Glutamatergic neuron (in vitro differentiated cells): ENCODE measurements at regions not wholly inside any gene's neighbourhood (a gene's known extent, or its start where the extent isn't known, plus 50 kb on each side); places are given as distances from the start of the nearest gene placed in this dataset.

Experiments
- DNase-seq: peaks from one replicate; pipeline ENCODE4 v3.0.0; 2022
- H3K27ac Mint-ChIP-seq: one replicate; pipeline ENCODE4 v1.8.0; 2020; ENCODE audit warnings: mild to moderate bottlenecking, mixed read lengths, inconsistent platforms; ENCODE audit not compliant: unreplicated experiment
- H3K27me3 Mint-ChIP-seq: one replicate; pipeline ENCODE4 v1.8.0; 2020; ENCODE audit warnings: mild to moderate bottlenecking, moderate library complexity, mixed read lengths, inconsistent platforms; ENCODE audit not compliant: unreplicated experiment
- H3K36me3 Mint-ChIP-seq: one replicate; pipeline ENCODE4 v1.8.0; 2020; ENCODE audit warnings: mild to moderate bottlenecking, mixed read lengths, inconsistent platforms; ENCODE audit not compliant: unreplicated experiment
- H3K4me1 Mint-ChIP-seq: one replicate; pipeline ENCODE4 v1.8.0; 2020; ENCODE audit warnings: mild to moderate bottlenecking, low read depth, mixed read lengths, inconsistent platforms; ENCODE audit not compliant: unreplicated experiment
- H3K4me3 Mint-ChIP-seq: one replicate; pipeline ENCODE4 v1.8.0; 2020; ENCODE audit warnings: mild to moderate bottlenecking, mixed read lengths, inconsistent platforms; ENCODE audit not compliant: unreplicated experiment
- H3K9me3 Mint-ChIP-seq: one replicate; pipeline ENCODE4 v1.8.0; 2020; ENCODE audit warnings: mild to moderate bottlenecking, moderate library complexity, mixed read lengths, inconsistent platforms; ENCODE audit not compliant: unreplicated experiment
- CTCF ChIP-seq: fragments of 200-600 bp; sonication (generic); IDR thresholded peaks from one replicate; pipeline ENCODE4 v1.5.0; 2021; ENCODE audit not compliant: partially characterized antibody, unreplicated experiment

GRCh38 chr21:29449306-29449950 is 150.7 kb downstream of the BACH1 start:
- peaks cover 15% of the 10 kb centered on the region for H3K36me3 Mint-ChIP-seq
- H3K4me3 Mint-ChIP-seq, result no peak overlapping the region
- H3K27me3 Mint-ChIP-seq, result no peaks in the 10 kb centered on the region
- H3K27ac Mint-ChIP-seq, result no peak overlapping the region
- no peak for TF ChIP-seq CTCF
- H3K4me1 Mint-ChIP-seq, result peaks cover 7% of the 10 kb centered on the region
- DNase-seq, result no peak
- no peaks in the 10 kb centered on the region for H3K9me3 Mint-ChIP-seq

DNA sequence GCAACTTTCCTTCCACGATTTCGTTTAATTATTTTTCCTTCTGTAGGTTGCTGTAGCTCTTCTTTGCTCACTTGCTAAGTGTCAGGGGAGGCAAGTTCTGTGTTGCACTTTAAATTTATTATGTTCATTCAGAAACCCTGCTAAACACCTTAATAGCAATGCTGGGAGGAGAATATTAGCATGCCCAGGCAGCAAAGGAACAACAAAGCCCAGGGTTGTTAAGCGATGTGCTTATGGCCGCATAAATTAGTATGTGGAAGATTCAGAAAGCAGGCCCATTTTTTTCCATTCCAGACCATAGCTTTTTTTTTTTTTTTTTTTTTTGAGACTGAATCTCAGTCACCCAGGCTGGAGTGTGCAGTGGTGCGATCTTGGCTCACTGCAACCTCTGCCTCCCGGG is 151.3 kb downstream of the BACH1 start:
- Mint-ChIP-seq H3K36me3 (peaks cover 15% of the 10 kb centered on the region), H3K27ac (no peak overlapping the region), H3K4me3 (no peak overlapping the region), H3K27me3 (no peaks in the 10 kb centered on the region), H3K9me3 (no peaks in the 10 kb centered on the region), H3K4me1 (peaks cover 9% of the 10 kb centered on the region)
- no peak for TF ChIP-seq CTCF
- DNase-seq, result no peak

GRCh38 chr21:29453511-29453910 is 154.8 kb downstream of the BACH1 start:
- H3K36me3 Mint-ChIP-seq, result peaks cover 12% of the 10 kb centered on the region
- no peaks in the 10 kb centered on the region for H3K27me3 Mint-ChIP-seq
- peaks cover 2% of the 10 kb centered on the region for H3K9me3 Mint-ChIP-seq
- TF ChIP-seq CTCF, result no peak
- no peak overlapping the region for H3K27ac Mint-ChIP-seq
- no peak overlapping the region for H3K4me3 Mint-ChIP-seq
- H3K4me1 Mint-ChIP-seq, result peaks cover 15% of the 10 kb centered on the region
- DNase-seq, result no peak

GRCh38 chr21:29454179-29454578 is 155.5 kb downstream of the BACH1 start:
- no peak for DNase-seq
- peaks cover 2% of the 10 kb centered on the region for H3K9me3 Mint-ChIP-seq
- H3K27ac Mint-ChIP-seq, result no peak overlapping the region
- no peak for TF ChIP-seq CTCF
- H3K4me3 Mint-ChIP-seq, result no peak overlapping the region
- H3K4me1 Mint-ChIP-seq, result peaks cover 15% of the 10 kb centered on the region
- H3K27me3 Mint-ChIP-seq, result no peaks in the 10 kb centered on the region
- peaks cover 5% of the 10 kb centered on the region for H3K36me3 Mint-ChIP-seq

GRCh38 chr21:29462479-29462878 is 163.8 kb downstream of the BACH1 start:
- Mint-ChIP-seq H3K27me3 (no peaks in the 10 kb centered on the region), H3K4me1 (no peaks in the 10 kb centered on the region), H3K4me3 (no peak overlapping the region), H3K9me3 (no peaks in the 10 kb centered on the region), H3K27ac (no peak overlapping the region), H3K36me3 (peaks cover 10% of the 10 kb centered on the region)
- TF ChIP-seq CTCF, result no peak
- no peak for DNase-seq
